Middle frontal gyrus (tissue), 1 donor: ENCODE measurements at regions not wholly inside any gene's neighbourhood (a gene's known extent, or its start where the extent isn't known, plus 50 kb on each side); places are given as distances from the start of the nearest gene placed in this dataset.
"Not testable (repeated sequence)": the region's sequence is repeated elsewhere in the genome, so short reads cannot be mapped to it uniquely, and the experiment has no call there.

ENCODE experiments used
- DNase-seq: peaks from one replicate; pipeline ENCODE4 v3.0.0-alpha.2; 2015; ENCODE audit warnings: low spot score; ENCODE audit errors: extremely low spot score

GRCh38 chr17:54712798-54713197 lies 187.9 kb upstream of the TOM1L1 start:
- not testable (repeated sequence) for DNase-seq

DNA sequence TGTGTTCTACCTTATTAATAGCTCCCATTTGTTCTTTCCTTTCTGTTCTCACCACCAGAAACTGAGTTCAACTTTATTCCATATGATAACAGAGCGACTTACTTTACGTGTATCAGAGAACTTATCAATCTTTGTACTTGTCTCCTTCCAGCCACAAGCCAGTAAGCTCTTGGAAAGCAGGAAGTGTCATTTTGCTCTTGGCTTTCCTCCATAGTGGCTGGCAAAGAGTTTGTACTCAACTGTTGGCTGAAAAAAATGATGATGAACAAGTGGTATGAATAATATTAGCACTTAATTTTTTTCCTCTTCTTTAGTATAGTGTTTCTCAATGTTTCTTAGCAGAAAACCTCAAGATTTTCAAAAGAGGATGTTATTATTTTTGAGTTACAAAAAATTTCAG lies 182.4 kb upstream of the TOM1L1 start:
- no peak for DNase-seq

GRCh38 chr17:54727624-54728023 lies 173.0 kb upstream of the TOM1L1 start:
- DNase-seq, result no peak

DNA sequence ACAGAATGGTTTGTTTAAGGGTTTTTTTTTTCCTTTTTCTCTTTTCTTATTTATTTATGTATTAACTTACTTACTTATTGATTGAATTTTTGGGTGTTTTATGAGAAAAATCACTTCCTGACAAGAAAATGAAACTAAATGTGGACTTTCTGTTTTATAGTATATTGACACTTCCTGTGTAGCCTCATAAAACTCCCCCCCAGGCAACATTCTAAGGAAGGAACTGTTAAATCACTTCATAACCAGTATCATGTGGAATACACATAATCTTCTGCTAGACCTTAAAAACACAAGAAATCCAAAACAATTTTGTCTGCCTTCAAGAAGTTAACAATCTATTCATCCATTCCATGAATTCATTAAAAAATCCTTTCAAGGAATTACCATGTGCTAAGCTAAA lies 164.1 kb upstream of the TOM1L1 start:
- DNase-seq, result no peak

DNA sequence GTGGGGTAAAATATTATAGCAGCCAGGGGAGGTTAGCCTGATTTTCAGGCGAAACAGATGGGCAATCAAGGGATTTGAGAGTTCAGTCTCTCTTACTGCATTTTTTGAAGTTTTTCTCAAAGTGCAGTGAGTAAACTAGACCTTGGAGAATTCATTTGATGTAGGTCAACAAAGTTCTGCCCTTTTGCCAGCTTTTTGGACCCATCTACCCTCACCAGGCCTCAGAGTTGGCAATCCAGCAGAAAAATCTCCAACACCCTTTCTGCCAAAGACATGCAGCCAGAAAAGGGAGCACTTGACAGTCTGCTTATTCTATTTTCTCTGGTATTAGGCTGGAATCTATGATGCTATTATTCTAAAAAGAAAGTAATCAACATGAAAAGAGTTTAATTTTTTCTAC lies 162.2 kb upstream of the TOM1L1 start:
- DNase-seq, result no peak

- no peak for DNase-seq
Measured at GRCh38 chr17:54744750-54745149, 155.9 kb upstream of the TOM1L1 start.

DNA sequence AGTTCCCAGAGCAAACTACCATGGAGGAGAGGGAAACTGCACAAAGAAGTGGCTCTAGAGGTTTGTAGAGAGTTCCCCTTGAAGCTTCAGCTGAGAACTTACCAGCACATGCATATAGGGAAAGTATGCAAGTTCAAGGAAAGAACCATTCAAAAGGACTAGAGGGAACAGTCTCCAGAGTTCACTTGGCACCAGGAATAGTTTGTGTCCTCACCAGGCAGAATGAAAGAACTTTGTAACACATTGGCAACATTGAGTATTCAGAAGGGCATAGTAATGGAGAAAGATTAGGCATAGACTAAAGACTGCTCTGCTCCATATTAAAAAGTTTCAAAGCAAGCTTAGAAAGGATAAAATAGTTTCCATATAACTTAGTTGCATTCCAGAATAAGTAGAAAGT lies 155.4 kb upstream of the TOM1L1 start:
- no peak for DNase-seq

DNA sequence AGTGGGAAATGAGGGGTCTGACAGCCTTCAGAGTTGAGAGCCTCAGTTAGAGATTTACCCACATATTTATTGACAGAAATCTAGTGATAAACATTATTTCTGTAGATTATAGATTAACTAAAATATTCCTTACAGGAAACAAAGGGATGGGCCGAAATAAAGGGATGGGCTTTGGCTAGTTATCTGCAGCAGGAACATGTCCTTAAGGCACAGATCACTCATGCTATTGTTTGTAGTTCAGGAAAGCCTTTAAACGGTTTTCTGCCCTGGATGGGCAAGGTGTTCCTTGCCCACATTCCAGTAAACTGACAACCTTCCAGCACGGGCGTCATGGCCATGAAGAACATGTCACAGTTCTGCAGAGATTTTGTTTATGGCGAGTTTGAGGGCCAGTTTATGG lies 154.8 kb upstream of the TOM1L1 start:
- DNase-seq, result no peak

- DNase-seq, result no peak
Measured at GRCh38 chr17:54749157-54749556, 151.5 kb upstream of the TOM1L1 start.

DNA sequence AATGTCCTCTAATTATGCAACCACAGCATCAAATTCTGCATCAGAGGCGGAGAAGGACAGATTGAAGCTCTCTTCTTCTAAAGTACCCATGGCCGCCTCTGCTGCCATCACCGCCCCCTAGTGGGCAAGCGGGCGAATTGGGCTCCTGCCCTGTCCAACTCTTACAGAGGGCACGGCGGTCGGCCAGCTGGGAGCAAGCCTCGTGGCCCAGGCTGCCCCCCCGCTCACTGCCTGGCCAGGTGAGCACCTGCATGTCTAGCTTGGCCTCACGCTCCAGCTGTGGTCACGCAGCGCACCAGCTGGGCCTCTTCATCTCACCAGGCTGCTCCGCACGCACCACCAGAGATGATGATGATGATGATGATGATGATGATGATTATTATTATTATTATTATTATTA lies 146.1 kb upstream of the TOM1L1 start:
- DNase-seq, result no peak

GRCh38 chr17:54760836-54761235 lies 139.8 kb upstream of the TOM1L1 start:
- no peak for DNase-seq

- no peak for DNase-seq
Measured at GRCh38 chr17:54770836-54771235, 129.8 kb upstream of the TOM1L1 start.

- no peak for DNase-seq
Measured at GRCh38 chr17:54771409-54771915, 129.2 kb upstream of the TOM1L1 start.

DNA sequence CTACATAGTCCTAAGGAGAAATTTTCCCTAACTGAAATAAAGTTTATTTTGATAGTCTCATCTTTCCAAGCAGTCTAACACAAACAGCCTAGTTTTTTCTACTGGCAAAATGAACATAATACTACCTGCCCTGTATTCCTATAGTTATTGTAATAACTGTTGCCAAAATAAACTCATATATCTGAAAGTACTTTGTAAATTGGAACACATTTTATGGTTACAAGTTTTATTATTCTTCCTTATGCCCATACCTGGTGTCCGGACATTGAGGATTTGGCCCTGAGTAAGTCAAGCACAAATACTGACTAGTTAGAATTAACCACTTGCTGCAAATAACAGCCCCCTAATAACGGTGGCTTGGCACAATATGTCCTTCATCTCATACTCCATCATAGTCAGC lies 120.4 kb upstream of the TOM1L1 start:
- DNase-seq, result no peak

- no peak for DNase-seq
Measured at GRCh38 chr17:54781389-54781788, 119.3 kb upstream of the TOM1L1 start.

- no peak for DNase-seq
Measured at GRCh38 chr17:54784305-54784704, 116.3 kb upstream of the TOM1L1 start.

- DNase-seq, result no peak
Measured at GRCh38 chr17:54785643-54786268, 114.9 kb upstream of the TOM1L1 start.

DNA sequence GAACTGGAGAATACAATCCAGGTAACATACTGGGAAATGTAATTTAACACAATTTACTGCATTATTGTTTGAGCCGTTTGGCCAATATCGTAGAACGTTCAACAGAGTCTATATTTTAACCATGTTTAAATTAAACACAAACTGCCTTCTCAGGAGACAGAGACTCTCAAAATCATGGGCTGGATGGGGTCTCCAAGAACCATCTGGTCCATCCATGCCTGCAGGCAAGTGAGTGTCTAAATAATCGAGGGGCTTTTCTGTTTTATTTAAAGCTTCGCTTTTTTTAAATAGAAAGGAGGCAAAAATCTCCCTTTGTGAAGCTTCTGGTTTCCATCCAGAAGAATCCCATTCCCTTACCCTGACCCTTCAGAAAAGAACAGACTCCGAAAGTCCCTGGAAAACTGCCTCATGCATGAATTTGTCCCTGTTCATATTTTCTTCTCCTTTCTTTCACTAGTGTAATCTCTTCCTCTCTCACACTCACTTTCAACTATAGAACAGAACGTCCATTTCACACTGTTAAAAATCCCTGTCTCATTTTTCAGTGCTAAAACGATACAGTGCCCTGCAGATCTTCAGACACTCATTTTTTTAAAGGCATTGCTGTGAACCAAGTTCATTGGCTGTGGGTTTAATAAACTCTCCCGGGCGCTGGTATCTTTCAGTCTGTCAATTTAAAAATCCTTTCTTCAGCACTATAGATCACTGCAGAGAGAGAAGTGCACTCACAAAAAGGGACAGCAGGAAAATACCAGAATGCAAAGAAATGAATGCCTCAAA lies 111.4 kb upstream of the TOM1L1 start:
- DNase-seq, result no peak

- no peak for DNase-seq
Measured at GRCh38 chr17:54793271-54793670, 107.4 kb upstream of the TOM1L1 start.

DNA sequence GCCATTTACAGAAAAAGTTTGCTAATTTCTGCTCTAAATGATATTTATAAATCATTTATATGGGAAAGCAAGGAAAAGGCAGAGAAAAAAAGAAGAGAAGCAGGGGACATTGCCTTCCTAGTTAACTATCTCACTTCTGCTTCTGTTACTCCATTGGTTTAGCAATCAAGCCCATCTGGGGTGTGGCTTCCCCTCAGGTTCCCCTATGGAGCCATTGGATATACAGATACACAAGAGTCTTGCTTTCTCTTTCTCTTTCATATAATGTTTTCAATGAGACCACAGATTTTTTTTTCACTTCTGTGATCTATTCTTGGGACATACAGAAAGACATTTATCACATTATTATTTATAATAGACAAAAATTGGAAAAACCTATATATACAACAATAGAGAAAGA lies 105.6 kb upstream of the TOM1L1 start:
- DNase-seq, result no peak

GRCh38 chr17:54807331-54807730 lies 93.3 kb upstream of the TOM1L1 start:
- DNase-seq, result no peak

DNA sequence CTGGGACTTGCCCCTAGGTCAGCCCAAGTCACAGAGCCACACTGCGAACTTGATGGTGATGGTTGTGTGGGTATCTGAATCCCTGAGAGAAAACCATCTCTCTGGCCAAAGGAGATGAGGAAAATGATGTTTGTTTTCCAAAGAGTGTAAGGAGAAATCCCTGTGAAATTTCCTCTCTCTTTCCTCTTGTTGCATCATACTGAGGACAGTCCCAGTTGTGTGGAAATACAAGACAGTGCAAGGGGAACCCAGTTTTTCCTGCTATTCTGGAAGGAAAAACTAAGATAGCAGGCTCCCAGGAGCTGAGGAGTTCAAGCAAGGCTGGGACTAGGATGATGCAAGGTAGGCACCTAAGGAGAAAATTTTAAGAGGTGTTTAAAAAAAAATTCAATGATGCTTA lies 86.8 kb upstream of the TOM1L1 start:
- DNase-seq, result no peak

DNA sequence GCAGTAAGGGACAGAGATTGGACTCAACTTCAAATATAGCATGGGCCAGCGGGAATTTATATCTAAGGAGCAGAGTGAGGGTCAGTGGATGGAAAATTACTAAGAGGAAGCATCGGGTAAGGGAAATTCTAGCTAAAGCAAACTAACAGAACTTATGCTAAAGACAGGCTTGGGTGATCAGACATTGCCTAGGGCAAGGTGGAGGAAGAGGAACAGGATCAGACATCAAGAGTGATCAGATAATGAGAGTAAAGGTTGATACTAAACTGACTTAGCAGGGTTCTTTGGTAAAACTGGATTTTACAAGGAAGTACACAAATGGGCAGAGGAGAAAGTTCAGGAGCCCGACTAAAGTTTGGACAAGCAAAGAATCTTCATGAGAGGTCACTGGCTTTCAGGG lies 86.3 kb upstream of the TOM1L1 start:
- DNase-seq, result no peak
